GM12864 (cell line): ENCODE measurements at regions not wholly inside any gene's neighbourhood (a gene's known extent, or its start where the extent isn't known, plus 50 kb on each side); places are given as distances from the start of the nearest gene placed in this dataset.
A peak's percentile ranks its signal among the peaks of the same experiment; 100 is the strongest.

Experiments
- DNase-seq: peaks from one replicate; pipeline ENCODE4 v3.0.0-alpha.2; 2011; ENCODE audit warnings: low read depth
- H3K4me3 ChIP-seq: 2 replicates; pipeline ENCODE4 v1.5.1; 2011; ENCODE audit warnings: mild to moderate bottlenecking, low read depth, low read length, control low read depth
- CTCF ChIP-seq: IDR thresholded peaks from 2 replicates; pipeline ENCODE4 v1.5.1; 2011; ENCODE audit warnings: low read depth, mild to moderate bottlenecking, moderate library complexity, low read length, control low read depth, inconsistent platforms; ENCODE audit errors: missing control alignments

DNA sequence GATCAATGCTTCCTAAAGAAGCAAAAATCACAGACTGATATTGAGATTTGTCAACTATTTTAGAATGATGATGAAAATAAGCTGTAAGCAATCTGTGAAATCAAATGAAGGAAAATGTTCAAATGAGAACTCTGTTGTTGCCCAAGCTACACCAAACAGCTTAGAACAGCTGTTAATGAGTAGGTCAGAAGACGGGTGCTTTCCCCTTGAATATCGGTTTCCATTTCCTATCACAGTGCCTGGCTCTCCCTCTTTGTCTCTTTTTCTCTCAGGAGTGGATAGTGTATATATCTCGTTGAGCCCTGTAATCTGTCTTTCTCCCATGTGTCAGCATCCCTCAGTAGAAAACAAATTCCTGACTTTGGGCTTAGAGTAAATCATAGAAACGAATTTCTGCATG lies 1592.9 kb upstream of the TENM3 start:
- TF ChIP-seq CTCF = no peak
- DNase-seq = no peak
- H3K4me3 ChIP-seq = no peak overlapping the region

DNA sequence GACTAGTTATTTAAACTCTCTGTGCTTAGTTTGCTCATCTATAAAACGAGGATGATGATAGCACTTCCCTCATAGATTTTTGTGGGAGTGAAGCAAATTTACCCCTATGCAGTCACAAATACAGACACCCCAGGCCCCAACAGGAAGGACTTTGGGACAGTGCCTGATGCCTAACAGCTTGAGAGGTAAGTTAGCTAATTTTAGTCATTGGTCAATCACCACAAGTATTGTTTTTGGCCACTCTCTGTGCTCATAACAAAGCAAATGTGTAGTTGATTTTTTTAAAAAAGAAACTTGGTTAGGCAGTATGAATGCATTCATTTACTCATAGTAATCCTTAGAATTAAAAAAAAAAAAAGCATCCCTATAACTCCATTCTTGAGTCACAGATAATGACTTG lies 1590.7 kb upstream of the TENM3 start:
- H3K4me3 ChIP-seq = no peak overlapping the region
- DNase-seq = no peak
- TF ChIP-seq CTCF = no peak

- no peak overlapping the region for H3K4me3 ChIP-seq
- DNase-seq = no peak
- TF ChIP-seq CTCF = no peak
These were observed 1587.3 kb upstream of the TENM3 start for GRCh38 chr4:180655886-180656285.

DNA sequence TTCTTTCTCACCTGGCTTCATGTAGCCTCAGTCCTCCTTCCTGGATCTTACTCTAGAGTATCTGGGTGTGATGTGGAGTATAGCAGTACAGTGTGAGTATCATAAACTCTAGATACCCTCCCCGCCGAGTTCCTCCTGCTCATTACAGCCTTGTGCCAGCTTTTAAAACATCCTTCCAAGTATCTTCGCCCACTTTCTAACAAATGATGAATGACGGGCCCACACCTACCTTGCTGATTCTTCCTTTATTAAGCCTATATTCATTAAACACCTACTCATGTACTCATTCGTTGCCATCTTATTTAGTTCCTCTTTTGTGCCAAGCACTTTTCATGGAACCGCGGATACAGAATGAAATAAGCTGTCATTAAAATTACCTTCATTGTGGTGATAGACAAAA lies 1585.3 kb upstream of the TENM3 start:
- DNase-seq = no peak
- TF ChIP-seq CTCF = no peak
- no peak overlapping the region for H3K4me3 ChIP-seq

DNA sequence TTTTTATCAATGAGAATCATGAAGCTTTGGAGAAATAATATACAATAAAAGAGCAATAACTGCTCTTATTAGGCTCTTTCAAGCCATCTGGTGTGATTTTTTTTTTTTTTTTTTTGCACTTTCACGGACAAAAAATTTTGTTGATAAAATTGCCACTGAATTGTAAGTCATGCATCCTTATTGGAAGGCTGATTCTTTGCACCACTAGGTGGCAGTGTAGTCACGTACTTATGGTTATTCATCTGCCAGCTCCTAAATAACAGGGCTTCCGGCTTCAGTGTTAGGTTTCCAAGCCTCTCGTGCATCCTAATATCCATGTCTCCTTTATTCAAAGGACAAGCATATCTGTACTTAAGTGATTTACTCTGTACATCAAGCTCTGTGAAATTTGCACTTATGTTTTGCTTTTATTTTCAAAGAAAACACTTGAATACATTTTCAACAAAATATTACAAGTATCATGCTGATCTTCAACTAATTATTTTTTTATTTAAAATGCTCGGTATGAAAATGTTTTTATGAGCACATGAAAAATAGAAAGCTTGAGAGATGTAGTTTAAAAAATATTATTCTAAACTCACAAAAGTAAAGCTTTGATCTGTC lies 1578.3 kb upstream of the TENM3 start:
- peak; percentile 62 for TF ChIP-seq CTCF
- peak; percentile 53 for DNase-seq

GRCh38 chr4:180665481-180665880 lies 1577.7 kb upstream of the TENM3 start:
- DNase-seq = no peak
- TF ChIP-seq CTCF = no peak
- H3K4me3 ChIP-seq = no peak overlapping the region

More for the DNA sequence above, 1578.3 kb upstream of the TENM3 start:
- H3K4me3 ChIP-seq = no peak overlapping the region
